NCI-H526 (cell line): ENCODE measurements at regions not wholly inside any gene's neighbourhood (a gene's known extent, or its start where the extent isn't known, plus 50 kb on each side); places are given as distances from the start of the nearest gene placed in this dataset.
"Not testable (repeated sequence)": the region's sequence is repeated elsewhere in the genome, so short reads cannot be mapped to it uniquely, and the experiment has no call there.

ENCODE experiments used
- DNase-seq, 2 experiments: peaks; one replicate each; lab custom pipeline; 2025; lab: John Stamatoyannopoulos, UW

DNA sequence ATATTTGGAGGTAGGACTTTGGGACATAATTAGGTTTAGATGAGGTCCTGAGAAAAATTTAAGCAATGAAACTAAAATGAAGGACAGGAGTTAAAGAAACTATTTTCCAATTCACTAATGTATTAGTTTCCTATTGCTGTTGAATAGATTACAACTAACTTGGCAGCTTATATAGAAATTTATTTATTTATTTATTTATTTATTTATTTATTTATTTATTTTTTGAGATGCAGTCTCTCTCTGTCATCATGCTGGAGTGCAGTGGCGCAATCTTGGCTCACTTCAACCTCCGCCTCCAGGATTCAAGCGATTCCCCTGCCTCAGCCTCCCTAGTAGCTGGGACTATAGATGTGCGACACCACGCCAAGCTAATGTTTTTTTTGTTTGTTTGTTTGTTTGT, 182.4 kb upstream of the ADCY2 start:
- DNase-seq = no peak

DNA sequence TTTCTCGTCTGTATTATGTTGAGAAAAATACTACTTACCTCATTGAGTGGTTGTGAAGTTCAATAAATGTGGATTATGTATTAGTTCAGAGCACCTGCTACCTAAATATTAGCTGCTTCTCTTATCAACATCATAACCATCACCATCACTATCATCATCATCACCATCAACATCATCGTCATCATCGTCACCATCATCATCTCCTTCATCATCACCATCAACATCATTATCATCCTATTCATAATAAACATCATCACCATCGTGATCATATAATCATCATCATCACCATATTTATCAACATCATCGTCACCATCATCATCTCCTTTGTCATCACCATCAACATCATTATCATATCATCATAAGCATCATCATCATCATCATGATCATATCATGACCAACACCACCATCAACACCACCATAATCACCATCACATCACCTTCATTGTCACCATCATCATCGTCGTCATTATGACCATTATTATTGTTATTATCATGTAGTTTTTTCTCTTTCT, 181.0 kb upstream of the ADCY2 start:
- DNase-seq = no peak

DNA sequence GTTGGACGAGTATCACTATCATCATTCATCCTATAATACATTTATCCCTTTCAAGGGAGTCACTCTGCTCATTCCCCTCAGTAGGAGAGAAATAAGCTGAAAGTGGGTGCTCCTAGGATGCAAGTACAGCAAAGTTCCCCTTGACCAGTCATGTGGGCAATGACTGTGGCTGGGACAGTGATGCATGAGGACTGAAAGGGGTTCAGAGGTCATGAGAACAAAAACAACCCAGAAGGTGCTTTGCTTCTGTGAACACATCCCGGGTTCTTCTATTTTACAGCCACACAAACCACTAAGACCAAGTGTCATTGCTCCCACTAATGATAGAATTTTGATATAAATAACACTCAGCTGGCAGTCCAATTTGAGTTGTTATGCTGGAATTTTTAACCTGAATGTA, 177.8 kb upstream of the ADCY2 start:
- no peak for DNase-seq

DNA sequence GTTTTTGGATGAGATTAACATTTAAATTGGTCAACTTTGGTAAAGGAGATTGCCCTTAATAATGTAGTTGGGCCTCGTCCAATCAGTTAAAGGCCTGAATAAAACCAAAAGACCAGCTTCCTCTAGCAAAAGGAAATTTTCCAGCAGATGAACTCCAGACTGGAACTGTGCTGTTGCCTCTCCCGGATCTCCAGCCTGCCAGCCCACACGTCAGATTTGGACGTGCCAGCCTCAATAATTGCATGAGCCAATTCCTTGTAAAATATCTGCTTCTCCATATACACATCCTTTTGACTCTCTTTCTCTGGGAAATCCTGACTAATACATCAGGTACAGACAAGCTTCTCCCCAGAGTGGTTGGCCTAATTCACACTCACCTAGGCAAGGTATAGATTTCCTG, 175.8 kb upstream of the ADCY2 start:
- no peak for DNase-seq

DNA sequence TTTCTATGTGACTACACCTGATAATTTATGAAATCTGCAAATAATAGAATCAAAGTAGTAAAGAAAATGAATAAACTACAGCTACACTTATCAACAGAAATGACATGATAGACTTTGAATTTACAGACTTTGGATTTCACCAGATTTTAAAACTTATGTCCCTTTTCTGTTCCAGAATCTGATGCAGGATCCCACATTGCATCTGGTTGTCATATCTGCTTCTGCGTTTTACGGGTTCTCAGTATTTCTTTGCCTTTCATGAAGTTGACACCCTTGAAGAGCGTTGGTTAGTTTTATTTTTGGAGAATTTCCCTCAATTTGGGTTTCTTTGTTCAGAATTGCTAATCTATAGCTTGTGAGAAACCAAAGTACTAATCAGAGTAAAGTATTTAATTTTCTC, 174.9 kb upstream of the ADCY2 start:
- no peak for DNase-seq

DNA sequence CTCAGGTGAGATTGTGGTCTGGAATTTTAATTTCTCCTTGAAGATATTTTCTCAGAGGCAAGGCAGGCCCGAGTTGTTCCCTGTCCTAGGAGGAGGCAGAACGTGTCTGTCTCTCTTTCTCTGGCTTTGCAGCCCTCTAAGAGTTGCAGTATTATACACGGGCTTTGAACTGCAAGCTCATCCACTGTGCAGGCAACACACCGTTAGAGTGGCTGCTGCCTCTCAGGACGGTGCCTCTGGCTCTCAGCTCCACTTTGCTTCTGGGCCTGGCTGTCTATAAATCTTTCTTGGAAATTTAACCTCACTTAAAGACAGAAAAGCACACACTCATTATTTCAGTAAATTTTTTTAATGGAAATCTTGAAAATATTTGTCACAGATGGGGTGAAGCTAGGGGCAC, 170.1 kb upstream of the ADCY2 start:
- no peak for DNase-seq

DNA sequence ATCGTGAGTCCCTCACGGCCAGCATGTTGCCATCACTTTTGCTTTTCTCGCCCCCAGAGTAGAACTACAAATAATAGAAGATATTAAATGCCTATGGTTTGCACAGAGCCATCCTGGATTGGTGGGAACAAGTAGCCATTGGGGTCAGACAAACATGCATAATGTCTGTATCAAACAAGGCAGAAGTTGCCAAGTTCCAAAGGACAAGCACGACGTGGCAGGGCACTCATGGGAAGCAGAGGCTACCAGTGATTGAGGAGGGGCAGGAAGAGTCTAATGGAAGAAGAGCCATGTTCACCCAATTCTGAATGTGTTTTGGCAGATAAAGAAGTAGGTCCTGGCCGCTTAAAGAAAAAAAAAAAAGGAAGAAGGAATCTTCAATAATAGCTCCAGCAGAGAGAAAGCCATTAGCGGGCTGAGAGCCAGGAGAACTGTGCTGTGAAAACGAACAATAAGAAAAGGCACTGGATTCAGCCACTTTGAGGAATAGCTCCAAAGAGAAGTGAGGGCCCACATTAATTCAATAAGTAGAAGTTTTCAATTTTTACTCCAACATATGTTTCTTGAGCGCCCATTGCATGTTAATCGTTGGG, 153.7 kb upstream of the ADCY2 start:
- DNase-seq = no peak

DNA sequence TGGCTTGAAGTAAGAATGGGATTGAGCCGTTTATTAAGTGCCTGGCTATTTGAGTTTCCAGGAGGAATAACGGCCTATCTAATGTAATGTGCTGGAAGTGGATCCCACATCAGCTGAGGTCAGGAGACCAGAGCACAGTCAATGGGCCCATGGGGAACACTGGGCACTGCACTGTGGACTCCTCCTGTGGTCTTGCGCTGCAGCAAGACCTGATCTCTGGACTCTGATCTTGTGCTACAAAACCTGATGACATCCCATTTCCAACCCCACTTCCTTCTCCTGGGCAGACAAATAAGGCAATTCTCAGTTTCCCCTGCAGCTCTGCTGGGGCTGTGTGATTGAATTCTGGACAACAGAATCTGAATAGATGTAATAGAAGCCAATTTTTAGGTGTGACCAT, 151.7 kb upstream of the ADCY2 start:
- no peak for DNase-seq

DNA sequence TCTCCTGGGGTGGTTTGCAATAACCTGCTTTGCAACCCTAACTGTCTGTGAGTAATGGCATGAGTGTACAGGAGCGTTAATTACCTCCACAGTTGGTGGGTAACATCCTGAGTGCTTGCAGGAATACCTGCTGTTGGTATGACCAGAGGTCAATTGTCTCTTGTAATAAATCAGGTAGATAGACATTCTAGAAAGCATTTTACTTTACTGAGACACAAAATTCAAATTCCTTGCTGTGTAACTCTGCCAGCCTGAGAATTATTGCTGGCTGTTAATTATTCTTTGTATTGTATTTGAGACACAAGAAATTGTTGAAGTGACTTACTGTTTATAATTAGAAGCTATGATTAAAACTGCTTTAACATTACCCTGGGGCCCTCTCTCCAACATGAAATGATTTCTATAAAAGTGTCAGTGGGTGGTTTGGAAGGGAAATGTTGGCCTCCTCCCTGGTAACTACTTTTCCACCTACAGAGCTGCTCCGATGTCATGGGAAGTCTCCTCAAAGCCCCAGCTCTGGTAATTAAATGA, 150.8 kb upstream of the ADCY2 start:
- DNase-seq = no peak

DNA sequence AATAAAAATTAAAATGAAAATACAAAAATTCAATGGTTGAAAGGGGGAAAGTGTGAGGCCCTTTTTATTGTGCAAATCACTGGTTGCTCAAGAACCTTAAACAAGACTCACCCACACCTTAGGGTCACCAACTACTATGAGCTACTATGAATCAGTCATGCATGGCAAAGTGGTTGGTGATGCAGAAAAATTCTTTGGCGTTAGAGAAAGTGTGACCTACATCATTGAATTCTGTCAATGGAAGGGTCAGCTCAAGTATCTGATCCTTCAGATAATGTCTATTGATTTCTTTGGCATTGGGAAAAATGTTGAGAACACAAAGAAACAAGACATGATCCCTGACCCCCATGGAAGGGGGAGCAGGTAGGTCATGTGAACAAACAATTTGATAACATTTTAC, 149.7 kb upstream of the ADCY2 start:
- no peak for DNase-seq

DNA sequence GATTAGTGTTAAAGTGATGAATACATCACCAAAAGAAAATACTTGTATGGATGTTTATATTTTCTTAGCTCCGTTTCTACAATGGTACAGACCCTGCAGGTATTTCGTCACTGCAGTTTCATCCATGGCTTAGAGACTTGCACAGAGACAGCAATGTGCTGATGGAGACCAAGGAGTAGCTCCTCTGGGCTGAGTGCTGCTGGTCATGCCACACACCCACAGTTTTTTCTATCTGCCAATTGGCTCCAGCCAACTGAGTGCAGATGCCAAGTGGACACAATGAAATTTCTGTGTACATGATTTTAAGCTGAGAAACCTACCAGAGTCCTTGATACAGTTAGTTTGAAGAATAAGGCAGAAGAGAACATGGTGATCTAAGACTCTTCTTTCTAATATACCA, 145.9 kb upstream of the ADCY2 start:
- no peak for DNase-seq

DNA sequence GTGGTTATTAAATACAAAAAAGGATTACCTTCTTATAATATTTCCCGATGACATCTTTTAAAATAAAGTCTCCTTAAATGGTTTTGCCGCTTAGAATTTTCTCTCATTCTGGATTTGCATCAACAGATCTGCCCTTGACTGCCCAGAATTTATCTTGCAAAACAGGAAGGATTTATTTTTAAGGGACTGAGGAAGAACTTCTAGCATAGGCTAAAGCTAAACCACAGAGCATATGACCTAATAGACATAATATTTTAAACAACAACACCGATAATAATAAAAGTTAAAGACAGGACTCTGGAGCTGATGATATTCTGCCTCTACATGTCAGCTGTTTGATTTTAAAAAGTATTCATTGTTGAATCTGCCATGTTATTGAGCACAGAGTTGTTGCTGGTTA, 145.3 kb upstream of the ADCY2 start:
- no peak for DNase-seq

DNA sequence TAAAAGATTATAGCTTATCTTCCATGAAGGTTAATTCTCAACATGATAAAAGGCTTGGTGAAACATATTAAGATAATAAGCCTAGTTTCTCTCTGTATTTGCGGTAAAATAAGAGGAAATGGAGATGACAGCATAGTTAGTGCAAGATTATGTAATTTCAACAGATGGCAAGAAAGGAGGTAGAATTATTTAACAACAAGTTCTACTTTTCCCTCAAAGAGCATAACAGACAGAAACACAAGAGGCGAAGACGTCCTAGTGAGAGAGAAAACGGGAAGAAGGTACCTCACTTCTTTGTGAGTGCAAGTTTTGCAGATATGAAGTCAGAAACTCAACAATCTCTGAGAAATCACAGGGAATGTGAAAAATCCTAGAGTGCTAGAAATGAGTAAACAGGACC, 144.8 kb upstream of the ADCY2 start:
- DNase-seq = no peak

DNA sequence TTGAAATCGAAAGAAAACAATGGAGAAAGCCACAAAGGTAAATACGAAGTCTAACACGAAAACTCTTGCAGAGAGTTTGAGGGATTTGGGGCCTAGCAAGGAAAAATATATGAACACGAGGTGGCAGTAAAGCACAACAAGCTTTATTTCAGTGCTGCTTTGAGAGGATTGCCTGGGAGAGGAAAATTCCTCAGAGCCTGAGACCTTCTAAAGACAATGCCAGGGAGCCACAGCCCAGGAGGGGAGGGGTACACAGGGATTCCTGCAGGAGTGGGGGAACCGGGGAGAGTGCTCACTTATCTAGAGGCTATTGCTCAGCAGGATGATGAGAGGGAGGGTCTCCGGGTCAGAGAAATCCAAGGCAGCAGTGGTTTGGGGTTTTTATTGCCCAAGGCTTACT, 134.9 kb upstream of the ADCY2 start:
- peak; percentile 60 to 81 for DNase-seq

DNA sequence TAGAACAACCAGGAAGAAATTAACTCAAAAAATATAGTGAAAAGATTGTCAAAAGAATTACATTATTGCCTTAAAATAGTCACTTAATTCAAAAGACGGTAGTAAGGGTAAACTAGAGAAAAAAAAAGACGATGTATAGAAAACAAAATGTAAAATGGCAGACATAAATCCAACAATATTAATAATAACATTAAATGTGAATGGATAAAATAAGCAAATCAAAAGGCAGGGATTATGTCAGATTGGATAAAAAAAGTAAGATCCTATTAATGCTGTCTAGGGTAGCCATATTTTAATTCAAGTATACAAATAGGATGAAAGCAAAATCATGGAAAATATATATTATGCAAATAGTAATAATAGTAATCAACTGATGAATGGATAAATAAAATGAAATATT, 134.0 kb upstream of the ADCY2 start:
- no peak for DNase-seq

DNA sequence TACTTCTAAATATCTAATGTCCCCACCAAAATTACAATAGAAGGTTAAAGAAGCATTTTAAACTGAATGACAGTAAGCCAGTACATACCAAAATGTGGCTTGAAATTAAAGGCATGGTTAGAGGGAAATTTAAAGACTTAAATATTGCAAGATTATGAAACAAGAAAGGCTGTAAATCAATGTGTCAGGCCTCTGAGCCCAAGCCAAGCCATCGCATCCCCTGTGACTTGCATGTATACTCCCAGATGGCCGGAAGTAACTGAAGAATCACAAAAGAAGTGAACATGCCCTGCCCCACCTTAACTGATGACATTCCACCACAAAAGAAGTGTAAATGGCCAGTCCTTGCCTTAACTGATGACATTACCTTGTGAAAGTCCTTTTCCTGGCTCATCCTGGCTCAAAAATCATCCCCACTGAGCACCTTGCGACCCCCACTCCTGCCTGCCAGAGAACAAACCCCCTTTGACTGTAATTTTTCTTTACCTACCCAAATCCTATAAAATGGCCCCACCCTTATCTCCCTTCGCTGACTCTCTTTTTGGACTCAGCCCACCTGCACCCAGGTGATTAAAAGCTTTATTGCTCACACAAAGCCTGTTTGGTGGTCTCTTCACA, 132.4 kb upstream of the ADCY2 start:
- not testable (repeated sequence) for DNase-seq

DNA sequence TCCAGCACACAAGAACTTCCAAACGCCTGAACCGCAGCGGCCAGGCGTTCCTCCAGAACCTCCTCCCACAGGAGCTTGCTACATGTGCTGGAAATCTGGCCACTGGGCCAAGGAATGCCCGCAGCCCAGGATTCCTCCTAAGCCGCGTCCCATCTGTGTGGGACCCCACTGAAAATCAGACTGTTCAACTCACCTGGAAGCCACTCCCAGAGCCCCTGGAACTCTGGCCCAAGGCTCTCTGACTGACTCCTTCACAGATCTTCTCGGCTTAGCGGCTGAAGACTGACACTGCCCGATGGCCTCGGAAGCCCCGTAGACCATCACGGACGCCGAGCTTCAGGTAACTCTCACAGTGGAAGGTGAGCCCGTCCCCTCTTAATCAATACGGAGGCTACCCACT, 130.2 kb upstream of the ADCY2 start:
- not testable (repeated sequence) for DNase-seq

DNA sequence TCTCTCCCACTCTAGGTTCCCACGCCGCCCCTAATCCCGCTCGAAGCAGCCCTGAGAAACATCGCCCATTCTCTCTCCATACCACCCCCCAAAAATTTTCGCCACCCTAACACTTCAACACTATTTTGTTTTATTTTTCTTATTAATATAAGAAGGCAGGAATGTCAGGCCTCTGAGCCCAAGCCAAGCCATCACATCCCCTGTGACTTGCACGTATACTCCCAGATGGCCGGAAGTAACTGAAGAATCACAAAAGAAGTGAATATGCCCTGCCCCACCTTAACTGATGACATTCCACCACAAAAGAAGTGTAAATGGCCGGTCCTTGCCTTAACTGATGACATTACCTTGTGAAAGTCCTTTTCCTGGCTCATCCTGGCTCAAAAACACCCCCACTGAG, 127.2 kb upstream of the ADCY2 start:
- not testable (repeated sequence) for DNase-seq

DNA sequence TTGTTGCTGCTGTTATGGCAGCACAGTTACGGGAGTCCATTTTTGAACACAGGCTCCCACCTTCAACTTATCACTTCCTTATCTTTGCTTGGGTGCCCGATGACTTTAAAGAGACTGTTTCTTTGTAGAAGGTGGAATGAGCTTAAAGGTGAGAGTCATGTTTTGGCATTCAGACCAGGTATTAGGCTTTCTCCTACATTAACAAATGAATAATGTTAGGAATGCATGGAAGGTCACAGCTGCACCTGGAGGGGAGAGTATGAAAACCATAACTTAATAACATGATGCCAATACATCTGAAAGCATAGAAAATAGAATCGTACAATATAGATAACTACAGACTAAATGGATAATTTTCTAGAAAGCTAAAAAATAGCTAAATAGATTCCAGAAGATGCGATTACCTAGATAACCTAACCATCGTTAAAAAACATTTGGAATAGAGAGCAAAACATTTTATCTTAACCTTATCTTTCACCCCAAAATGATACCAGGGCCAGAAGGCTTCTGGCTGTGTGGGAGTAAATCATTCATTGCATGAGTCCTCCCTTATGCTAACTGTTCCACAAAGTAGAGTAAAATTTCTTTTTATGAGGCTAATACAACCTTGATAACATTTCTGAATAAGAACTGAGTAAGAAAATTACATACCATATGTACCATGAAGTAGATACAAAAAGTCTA, 126.2 kb upstream of the ADCY2 start:
- DNase-seq = no peak

DNA sequence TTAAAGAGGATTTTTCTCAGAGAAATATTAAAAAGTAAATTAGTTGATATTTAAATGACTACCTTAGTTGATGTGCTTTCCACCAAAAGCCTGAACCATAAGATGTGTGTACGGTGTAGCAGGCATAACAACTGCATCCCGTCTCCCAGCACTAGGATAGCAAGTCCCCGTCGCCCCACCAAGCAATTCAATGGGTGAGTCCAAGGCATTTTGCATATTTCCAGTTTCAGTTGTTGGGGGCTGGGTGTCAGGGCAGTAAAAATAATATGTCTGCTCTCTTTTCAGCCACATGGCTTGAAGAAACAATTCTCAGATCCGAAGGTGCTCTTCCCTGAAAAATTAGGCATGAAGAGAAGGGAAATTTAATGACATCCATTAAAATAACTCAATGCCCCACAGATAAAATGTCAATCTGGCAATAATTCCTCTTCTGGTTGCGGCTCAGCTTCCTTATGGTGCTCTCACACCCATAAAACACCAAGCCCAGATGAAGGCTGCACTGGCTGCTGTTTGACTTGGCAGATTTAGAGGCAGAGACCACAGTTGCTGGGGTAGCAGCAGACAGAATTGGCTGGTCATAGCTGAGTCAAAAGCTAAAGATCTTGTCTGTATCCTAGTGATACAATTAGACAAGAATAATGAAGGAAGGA, 124.4 kb upstream of the ADCY2 start:
- peak; percentile 47 to 48 for DNase-seq

DNA sequence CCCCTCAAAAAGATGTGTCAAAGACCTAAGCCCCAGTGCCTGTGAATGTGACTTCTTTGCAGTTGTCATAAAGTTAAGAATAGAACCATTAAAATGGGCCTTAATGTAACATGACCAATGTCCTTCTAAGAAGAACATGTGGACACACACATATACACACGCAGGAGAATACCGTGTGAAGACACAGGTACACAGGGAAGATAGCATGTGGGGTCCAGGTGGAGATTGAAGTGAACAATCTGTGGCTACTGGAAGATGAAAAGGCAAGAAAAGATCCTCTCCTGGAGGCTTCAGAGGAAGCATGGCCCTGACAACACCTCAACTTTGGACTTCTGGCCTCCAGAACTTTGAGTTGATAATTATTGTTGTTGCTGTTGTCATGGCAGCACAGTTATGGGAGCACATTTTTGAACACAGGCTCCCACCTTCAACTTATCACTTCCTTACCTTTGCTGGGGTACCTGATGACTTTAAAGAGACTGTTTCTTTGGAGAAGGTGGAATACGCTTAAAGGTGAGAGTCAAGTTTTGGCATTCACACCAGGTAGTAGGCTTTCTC, 123.5 kb upstream of the ADCY2 start:
- DNase-seq = no peak

DNA sequence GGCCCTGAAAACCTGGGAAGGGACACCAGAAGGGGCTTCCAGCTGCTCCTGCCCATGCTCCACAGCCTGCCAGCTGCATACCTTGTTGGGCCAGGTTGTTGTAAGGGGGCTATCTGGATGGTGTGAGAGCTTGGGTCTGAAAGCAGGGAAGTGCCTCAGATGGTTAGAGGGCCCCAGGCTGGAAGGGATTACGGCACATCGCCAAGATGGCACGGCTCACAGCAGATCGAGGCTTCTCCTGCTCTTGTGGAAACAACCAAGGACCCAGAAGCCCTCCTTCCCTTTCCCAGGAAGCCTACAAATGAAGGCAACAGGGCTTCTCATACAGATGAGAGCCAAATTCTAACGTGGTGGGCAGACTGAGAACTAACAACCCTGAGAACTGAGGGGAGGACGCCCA, 121.7 kb upstream of the ADCY2 start:
- no peak for DNase-seq
